ENCODE measurements at regions not wholly inside any gene's neighbourhood (a gene's known extent, or its start where the extent isn't known, plus 50 kb on each side); places are given as distances from the start of the nearest gene placed in this dataset.

DNA sequence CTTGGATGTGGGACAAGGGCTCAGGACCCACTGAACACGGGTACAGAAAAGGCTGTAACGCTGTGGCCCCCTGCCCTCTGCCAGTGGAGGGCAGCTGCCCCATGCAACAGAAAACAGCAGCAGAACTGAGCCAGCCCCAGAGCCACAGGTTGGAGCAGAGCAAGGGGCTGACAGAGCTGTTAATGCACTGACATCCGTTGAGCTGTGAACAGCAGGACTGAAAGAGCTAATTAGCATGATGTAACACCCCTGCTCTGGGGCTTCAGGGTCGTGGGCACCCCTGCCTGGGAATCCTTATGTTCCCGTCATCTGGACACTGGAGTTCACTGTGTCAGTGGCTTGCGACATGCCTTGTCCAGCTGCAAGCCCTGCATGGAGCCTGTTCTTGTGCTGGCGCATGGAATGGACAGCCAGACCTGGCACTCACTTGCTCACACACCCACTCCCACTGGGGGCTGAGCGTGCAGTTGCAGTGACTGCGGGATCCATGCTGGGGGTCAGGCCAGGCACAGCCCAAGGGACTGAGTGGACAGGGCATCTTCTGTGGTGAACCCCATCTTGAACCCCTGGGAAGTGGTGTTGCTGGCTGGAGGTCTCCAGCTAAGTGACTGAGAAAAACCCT is 293.7 kb downstream of the DNAJB9 start:
- DNase-seq (no peak), ATAC-seq (ENCODE audit: low read depth) (no peak)
- Histone ChIP-seq H3K14ac (replicated peaks; ENCODE audit: low read depth, low read length) (no peak overlapping the region), H2AK5ac (ENCODE audit: low read depth, low read length) (no peak overlapping the region), H4K5ac (ENCODE audit: low read depth, low read length) (no peak overlapping the region), H3K27me3 (ENCODE audit: control insufficient read depth, insufficient read depth, low read length) (no peaks in the 10 kb centered on the region), H3K9me1 (ENCODE audit: insufficient read depth, low read length) (no peaks in the 10 kb centered on the region), H3K18ac (ENCODE audit: low read depth, low read length) (no peak overlapping the region), H3K27ac (ENCODE audit: insufficient read depth, low read length) (no peak overlapping the region), H2AK9ac (replicated peaks; ENCODE audit: low read depth, low read length, poor library complexity) (no peak overlapping the region), H2BK15ac (ENCODE audit: low read depth, low read length) (no peak overlapping the region), H3K9me3 (ENCODE audit: control insufficient read depth, insufficient read depth, low read length) (peaks cover 8% of the 10 kb centered on the region), H3K4ac (ENCODE audit: low read depth, low read length) (no peak overlapping the region), H2AFZ (replicated peaks; ENCODE audit: low read length, poor library complexity) (no peak overlapping the region), H3K4me2 (ENCODE audit: low read depth, low read length) (no peak overlapping the region), H3K9ac (ENCODE audit: low read depth, low read length) (no peak overlapping the region), H3K4me1 (ENCODE audit: control insufficient read depth, insufficient read depth, low read length) (no peaks in the 10 kb centered on the region), H3K79me1 (ENCODE audit: low read depth in 1 of 2, low read length in 2 of 2) (no peaks in the 10 kb centered on the region), H3K56ac (ENCODE audit: extremely low read depth, insufficient read depth, low read length) (no peak overlapping the region), H2BK20ac (ENCODE audit: low read depth, low read length) (no peak overlapping the region), H2BK5ac (ENCODE audit: low read depth, low read length, poor library complexity, severe bottlenecking) (no peak overlapping the region), H4K91ac (ENCODE audit: insufficient read depth, low read depth, low read length) (no peak overlapping the region), H3K36me3 (ENCODE audit: control insufficient read depth, insufficient read depth, low read length) (no peaks in the 10 kb centered on the region), H4K20me1 (ENCODE audit: insufficient read depth, low read length) (no peaks in the 10 kb centered on the region), H3K4me3 (ENCODE audit: insufficient read depth, low read depth, low read length) (no peak overlapping the region), H4K8ac (ENCODE audit: low read depth in 2 of 2, low read length in 2 of 2) (no peak overlapping the region), H2BK120ac (ENCODE audit: low read depth, low read length) (no peak overlapping the region), H3K23ac (ENCODE audit: low read depth, low read length) (no peak overlapping the region)
- dilution Hi-C loops (cut with HindIII; ENCODE audit: low sequenced_read_pairs, unreplicated experiment) = no loop called here
- no TSS peak for BruUV-seq (replicated peaks)
- WGBS, 2 experiments (ENCODE audit: extremely low coverage in 2 of 2, insufficient read length in 1 of 2) = 31% methylated on average over 4 of the region's 9 CpGs; no CpG with 5 or more reads in 1 of the 2 experiments
- intact Hi-C loops (cut with micrococcal nuclease) = no loop called here
- ChIA-PET CTCF (no interaction called here), POLR2A (ENCODE audit: unreplicated experiment) (no interaction called here)
- no peak for TF ChIP-seq CEBPB (IDR thresholded peaks at IDR 0.05; ENCODE audit: low read depth, low read length)
- no peak for TF ChIP-seq MAZ (IDR thresholded peaks at IDR 0.05; ENCODE audit: borderline replicate concordance, low read depth, low read length)
- no peak for TF ChIP-seq RAD21 (IDR thresholded peaks at IDR 0.05; ENCODE audit: low read length)
- TF ChIP-seq, protein P1, sequence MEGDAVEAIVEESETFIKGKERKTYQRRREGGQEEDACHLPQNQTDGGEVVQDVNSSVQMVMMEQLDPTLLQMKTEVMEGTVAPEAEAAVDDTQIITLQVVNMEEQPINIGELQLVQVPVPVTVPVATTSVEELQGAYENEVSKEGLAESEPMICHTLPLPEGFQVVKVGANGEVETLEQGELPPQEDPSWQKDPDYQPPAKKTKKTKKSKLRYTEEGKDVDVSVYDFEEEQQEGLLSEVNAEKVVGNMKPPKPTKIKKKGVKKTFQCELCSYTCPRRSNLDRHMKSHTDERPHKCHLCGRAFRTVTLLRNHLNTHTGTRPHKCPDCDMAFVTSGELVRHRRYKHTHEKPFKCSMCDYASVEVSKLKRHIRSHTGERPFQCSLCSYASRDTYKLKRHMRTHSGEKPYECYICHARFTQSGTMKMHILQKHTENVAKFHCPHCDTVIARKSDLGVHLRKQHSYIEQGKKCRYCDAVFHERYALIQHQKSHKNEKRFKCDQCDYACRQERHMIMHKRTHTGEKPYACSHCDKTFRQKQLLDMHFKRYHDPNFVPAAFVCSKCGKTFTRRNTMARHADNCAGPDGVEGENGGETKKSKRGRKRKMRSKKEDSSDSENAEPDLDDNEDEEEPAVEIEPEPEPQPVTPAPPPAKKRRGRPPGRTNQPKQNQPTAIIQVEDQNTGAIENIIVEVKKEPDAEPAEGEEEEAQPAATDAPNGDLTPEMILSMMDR (conservative IDR thresholded peaks at IDR 0.05; ENCODE audit: low read depth, low read length) = no peak
- no peak for TF ChIP-seq MXI1 (IDR thresholded peaks at IDR 0.05; ENCODE audit: borderline replicate concordance, low read depth, low read length)
- TF ChIP-seq NFE2L2 (IDR thresholded peaks at IDR 0.05; ENCODE audit: low read depth, low read length) = no peak
- no peak for TF ChIP-seq CHD1 (IDR thresholded peaks at IDR 0.05; ENCODE audit: low read depth, low read length)
- no peak for TF ChIP-seq SMC3 (IDR thresholded peaks at IDR 0.05; ENCODE audit: low read depth, low read length)
- TF ChIP-seq BHLHE40 (IDR thresholded peaks at IDR 0.05; ENCODE audit: low read depth, low read length) = no peak
- no peak for TF ChIP-seq POLR2A (IDR thresholded peaks at IDR 0.05; ENCODE audit: low read depth, low read length)
- TF ChIP-seq FOS (IDR thresholded peaks at IDR 0.05; ENCODE audit: low read depth, low read length) = no peak
- no peak for TF ChIP-seq MAFK (IDR thresholded peaks at IDR 0.05; ENCODE audit: low read depth, low read length)
- TF ChIP-seq, protein P2, sequence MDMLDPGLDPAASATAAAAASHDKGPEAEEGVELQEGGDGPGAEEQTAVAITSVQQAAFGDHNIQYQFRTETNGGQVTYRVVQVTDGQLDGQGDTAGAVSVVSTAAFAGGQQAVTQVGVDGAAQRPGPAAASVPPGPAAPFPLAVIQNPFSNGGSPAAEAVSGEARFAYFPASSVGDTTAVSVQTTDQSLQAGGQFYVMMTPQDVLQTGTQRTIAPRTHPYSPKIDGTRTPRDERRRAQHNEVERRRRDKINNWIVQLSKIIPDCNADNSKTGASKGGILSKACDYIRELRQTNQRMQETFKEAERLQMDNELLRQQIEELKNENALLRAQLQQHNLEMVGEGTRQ (IDR thresholded peaks at IDR 0.05; ENCODE audit: low read depth, low read length) = no peak
- TF ChIP-seq RFX5 (IDR thresholded peaks at IDR 0.05; ENCODE audit: low read depth, low read length) = no peak
- TF ChIP-seq RCOR1 (IDR thresholded peaks at IDR 0.05; ENCODE audit: insufficient replicate concordance, low read length) = no peak
- in situ Hi-C loops (cut with MboI; ENCODE audit: low sequenced_read_pairs) = no loop called here
